ENCODE measurements at regions not wholly inside any gene's neighbourhood (a gene's known extent, or its start where the extent isn't known, plus 50 kb on each side); places are given as distances from the start of the nearest gene placed in this dataset.

- TF ChIP-seq CTCF (IDR thresholded peaks at IDR 0.05; ENCODE audit: insufficient read depth, low read length, poor library complexity, severe bottlenecking) = no peak
- no peak for TF ChIP-seq EZH2phosphoT487 (conservative IDR thresholded peaks at IDR 0.05; ENCODE audit: low read length)
Measured at GRCh38 chr3:30305021-30305420, 301.4 kb upstream of the TGFBR2 start.

Measured in SU-DHL-6 (cell line).